ENCODE measurements at regions not wholly inside any gene's neighbourhood (a gene's known extent, or its start where the extent isn't known, plus 50 kb on each side); places are given as distances from the start of the nearest gene placed in this dataset.

DNA sequence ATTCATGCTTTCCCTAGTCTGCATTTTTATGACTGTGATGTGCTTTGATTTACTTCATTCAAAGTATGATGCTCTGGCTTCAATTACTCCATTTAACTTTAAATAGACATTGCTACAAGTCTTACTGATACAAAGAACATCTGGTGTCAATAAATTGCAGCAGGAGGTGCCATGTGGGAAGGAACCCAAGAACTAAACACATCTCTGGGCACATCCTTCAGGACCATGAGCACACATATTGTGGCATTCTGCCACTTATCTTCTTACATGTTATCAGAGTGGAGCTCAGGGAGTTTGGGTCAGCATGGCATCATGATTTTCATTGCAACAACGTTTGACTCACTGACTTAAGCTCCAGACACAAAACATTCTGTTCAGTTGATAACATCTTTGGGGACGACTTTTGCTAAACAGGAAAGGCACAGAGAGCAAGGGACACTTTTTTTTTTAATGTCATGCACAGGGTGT is 227.0 kb downstream of the DKK1 start:
- H4K20me1 ChIP-seq (ENCODE audit: insufficient read depth, low read length): no peaks in the 10 kb centered on the region
- no peaks in the 10 kb centered on the region for H3K4me1 ChIP-seq (ENCODE audit: insufficient read depth, low read length, severe bottlenecking)
- H3K9me2 ChIP-seq (ENCODE audit: low read depth, low read length): no peaks in the 10 kb centered on the region
- H3K27me3 ChIP-seq (ENCODE audit: insufficient read depth, low read length): no peaks in the 10 kb centered on the region
- H3F3A ChIP-seq (ENCODE audit: insufficient read depth, low read length): no peaks in the 10 kb centered on the region
- H3K79me2 ChIP-seq (ENCODE audit: insufficient read depth, low read length): no peaks in the 10 kb centered on the region
- no peaks in the 10 kb centered on the region for H3K9me3 ChIP-seq (ENCODE audit: low read length)
- no peak overlapping the region for H3K27ac ChIP-seq (ENCODE audit: low read depth, low read length, poor library complexity, severe bottlenecking)
- TF ChIP-seq EZH2 (IDR thresholded peaks at IDR 0.05; ENCODE audit: borderline replicate concordance, low read length): no peak
- TF ChIP-seq, protein P1, sequence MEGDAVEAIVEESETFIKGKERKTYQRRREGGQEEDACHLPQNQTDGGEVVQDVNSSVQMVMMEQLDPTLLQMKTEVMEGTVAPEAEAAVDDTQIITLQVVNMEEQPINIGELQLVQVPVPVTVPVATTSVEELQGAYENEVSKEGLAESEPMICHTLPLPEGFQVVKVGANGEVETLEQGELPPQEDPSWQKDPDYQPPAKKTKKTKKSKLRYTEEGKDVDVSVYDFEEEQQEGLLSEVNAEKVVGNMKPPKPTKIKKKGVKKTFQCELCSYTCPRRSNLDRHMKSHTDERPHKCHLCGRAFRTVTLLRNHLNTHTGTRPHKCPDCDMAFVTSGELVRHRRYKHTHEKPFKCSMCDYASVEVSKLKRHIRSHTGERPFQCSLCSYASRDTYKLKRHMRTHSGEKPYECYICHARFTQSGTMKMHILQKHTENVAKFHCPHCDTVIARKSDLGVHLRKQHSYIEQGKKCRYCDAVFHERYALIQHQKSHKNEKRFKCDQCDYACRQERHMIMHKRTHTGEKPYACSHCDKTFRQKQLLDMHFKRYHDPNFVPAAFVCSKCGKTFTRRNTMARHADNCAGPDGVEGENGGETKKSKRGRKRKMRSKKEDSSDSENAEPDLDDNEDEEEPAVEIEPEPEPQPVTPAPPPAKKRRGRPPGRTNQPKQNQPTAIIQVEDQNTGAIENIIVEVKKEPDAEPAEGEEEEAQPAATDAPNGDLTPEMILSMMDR (IDR thresholded peaks at IDR 0.05; ENCODE audit: low read length): no peak
- no peak overlapping the region for H3K4me2 ChIP-seq (ENCODE audit: low read length)
- no peak overlapping the region for H2AFZ ChIP-seq (ENCODE audit: low read length)
- no peaks in the 10 kb centered on the region for H3K36me3 ChIP-seq (ENCODE audit: insufficient read depth, low read length)
- no peak overlapping the region for H3K9ac ChIP-seq (ENCODE audit: low read length)
- no peak overlapping the region for H3K4me3 ChIP-seq (ENCODE audit: low read depth, low read length, poor library complexity, severe bottlenecking)

- Histone ChIP-seq H3K36me3 (ENCODE audit: insufficient read depth, low read length) (no peaks in the 10 kb centered on the region), H3K4me3 (ENCODE audit: low read depth, low read length, poor library complexity, severe bottlenecking) (no peak overlapping the region), H3K9me2 (ENCODE audit: low read depth, low read length) (no peaks in the 10 kb centered on the region), H3K79me2 (ENCODE audit: insufficient read depth, low read length) (no peaks in the 10 kb centered on the region), H3K4me1 (ENCODE audit: insufficient read depth, low read length, severe bottlenecking) (no peaks in the 10 kb centered on the region), H3F3A (ENCODE audit: insufficient read depth, low read length) (no peaks in the 10 kb centered on the region), H3K27ac (ENCODE audit: low read depth, low read length, poor library complexity, severe bottlenecking) (no peak overlapping the region), H3K4me2 (ENCODE audit: low read length) (no peak overlapping the region), H3K9ac (ENCODE audit: low read length) (no peak overlapping the region), H3K27me3 (ENCODE audit: insufficient read depth, low read length) (no peaks in the 10 kb centered on the region), H4K20me1 (ENCODE audit: insufficient read depth, low read length) (no peaks in the 10 kb centered on the region), H3K9me3 (ENCODE audit: low read length) (no peaks in the 10 kb centered on the region), H2AFZ (ENCODE audit: low read length) (no peak overlapping the region)
- TF ChIP-seq, protein P1 (IDR thresholded peaks at IDR 0.05; ENCODE audit: low read length): no peak
- no peak for TF ChIP-seq EZH2 (IDR thresholded peaks at IDR 0.05; ENCODE audit: borderline replicate concordance, low read length)
Observed at GRCh38 chr10:52542906-52543305, 228.8 kb downstream of the DKK1 start.

GRCh38 chr10:52551046-52551445 is 221.5 kb downstream of the MBL2 start:
- no peaks in the 10 kb centered on the region for H4K20me1 ChIP-seq (ENCODE audit: insufficient read depth, low read length)
- no peaks in the 10 kb centered on the region for H3F3A ChIP-seq (ENCODE audit: insufficient read depth, low read length)
- H3K9me2 ChIP-seq (ENCODE audit: low read depth, low read length): no peaks in the 10 kb centered on the region
- no peak overlapping the region for H3K9ac ChIP-seq (ENCODE audit: low read length)
- H3K79me2 ChIP-seq (ENCODE audit: insufficient read depth, low read length): no peaks in the 10 kb centered on the region
- H3K9me3 ChIP-seq (ENCODE audit: low read length): no peaks in the 10 kb centered on the region
- no peak overlapping the region for H3K27ac ChIP-seq (ENCODE audit: low read depth, low read length, poor library complexity, severe bottlenecking)
- H2AFZ ChIP-seq (ENCODE audit: low read length): no peak overlapping the region
- no peak overlapping the region for H3K4me3 ChIP-seq (ENCODE audit: low read depth, low read length, poor library complexity, severe bottlenecking)
- H3K4me1 ChIP-seq (ENCODE audit: insufficient read depth, low read length, severe bottlenecking): no peaks in the 10 kb centered on the region
- no peaks in the 10 kb centered on the region for H3K36me3 ChIP-seq (ENCODE audit: insufficient read depth, low read length)
- H3K27me3 ChIP-seq (ENCODE audit: insufficient read depth, low read length): no peaks in the 10 kb centered on the region
- no peak for TF ChIP-seq EZH2 (IDR thresholded peaks at IDR 0.05; ENCODE audit: borderline replicate concordance, low read length)
- TF ChIP-seq, protein P1 (IDR thresholded peaks at IDR 0.05; ENCODE audit: low read length): no peak
- no peak overlapping the region for H3K4me2 ChIP-seq (ENCODE audit: low read length)
